ENCODE measurements at regions not wholly inside any gene's neighbourhood (a gene's known extent, or its start where the extent isn't known, plus 50 kb on each side); places are given as distances from the start of the nearest gene placed in this dataset.

- H3K27ac ChIP-seq: no peak overlapping the region
- H3K4me1 ChIP-seq: no peaks in the 10 kb centered on the region
- 78 to 86% methylated on average over 2 of the region's 2 CpGs for WGBS, 2 donors
- H3K36me3 ChIP-seq: no peaks in the 10 kb centered on the region
- intact Hi-C loops (cut with DNase I): no loop called here
- DNase-seq: no peak
- H3K4me3 ChIP-seq: no peak overlapping the region
- no peak for TF ChIP-seq EP300 (IDR thresholded peaks at IDR 0.05)
- no peak for TF ChIP-seq POLR2AphosphoS5 (IDR thresholded peaks at IDR 0.05)
- TF ChIP-seq POLR2A (IDR thresholded peaks at IDR 0.05): no peak
- TF ChIP-seq CTCF (IDR thresholded peaks at IDR 0.05): no peak
- peaks cover 0 to 10% (median 7%) of the 10 kb centered on the region in 4 donors for H3K9me3 ChIP-seq
- no peaks in the 10 kb centered on the region for H3K27me3 ChIP-seq
Observed at GRCh38 chr11:100618914-100619313, 68.2 kb upstream of the ARHGAP42 start.

GRCh38 chr11:100619484-100619883 is 67.6 kb upstream of the ARHGAP42 start:
- intact Hi-C loops (cut with DNase I): no loop called here
- Histone ChIP-seq H3K36me3 (no peaks in the 10 kb centered on the region), H3K27ac (no peak overlapping the region), H3K27me3 (no peaks in the 10 kb centered on the region), H3K9me3 (peaks cover 0 to 10% (median 7%) of the 10 kb centered on the region in 4 donors), H3K4me1 (no peaks in the 10 kb centered on the region), H3K4me3 (no peak overlapping the region)
- no peak for DNase-seq
- TF ChIP-seq POLR2AphosphoS5 (IDR thresholded peaks at IDR 0.05): no peak
- no peak for TF ChIP-seq POLR2A (IDR thresholded peaks at IDR 0.05)
- no peak for TF ChIP-seq CTCF (IDR thresholded peaks at IDR 0.05)
- no peak for TF ChIP-seq EP300 (IDR thresholded peaks at IDR 0.05)
- WGBS, 2 donors: 44 to 68% methylated on average over 2 of the region's 2 CpGs

- H3K27me3 ChIP-seq: no peaks in the 10 kb centered on the region
- H3K4me1 ChIP-seq: no peaks in the 10 kb centered on the region
- H3K27ac ChIP-seq: no peak overlapping the region
- H3K4me3 ChIP-seq: no peak overlapping the region
- WGBS, 2 donors: 93 to 97% methylated on average over 1 of the region's 1 CpG
- H3K9me3 ChIP-seq: peaks cover 0 to 10% (median 7%) of the 10 kb centered on the region in 4 donors
- H3K36me3 ChIP-seq: no peaks in the 10 kb centered on the region
- intact Hi-C loops (cut with DNase I): no loop called here
- no peak for DNase-seq
- TF ChIP-seq POLR2AphosphoS5 (IDR thresholded peaks at IDR 0.05) (no peak), CTCF (IDR thresholded peaks at IDR 0.05) (no peak), EP300 (IDR thresholded peaks at IDR 0.05) (no peak), POLR2A (IDR thresholded peaks at IDR 0.05) (no peak)
Observed at GRCh38 chr11:100622404-100622803, 64.7 kb upstream of the ARHGAP42 start.

- WGBS, 2 donors: 74 to 76% methylated on average over 2 of the region's 2 CpGs
- intact Hi-C loops (cut with DNase I): no loop called here
Observed at GRCh38 chr11:100624346-100624745, 62.7 kb upstream of the ARHGAP42 start.

More at GRCh38 chr11:100624346-100624745, 62.7 kb upstream of the ARHGAP42 start:
- no peak for DNase-seq
- Histone ChIP-seq H3K36me3 (no peaks in the 10 kb centered on the region), H3K4me1 (no peaks in the 10 kb centered on the region), H3K9me3 (peaks cover 0 to 10% (median 7%) of the 10 kb centered on the region in 4 donors), H3K27me3 (no peaks in the 10 kb centered on the region), H3K4me3 (no peak overlapping the region), H3K27ac (no peak overlapping the region)
- no peak for TF ChIP-seq POLR2A (IDR thresholded peaks at IDR 0.05)
- TF ChIP-seq CTCF (IDR thresholded peaks at IDR 0.05): no peak
- TF ChIP-seq POLR2AphosphoS5 (IDR thresholded peaks at IDR 0.05): no peak
- no peak for TF ChIP-seq EP300 (IDR thresholded peaks at IDR 0.05)
